ENCODE measurements at regions not wholly inside any gene's neighbourhood (a gene's known extent, or its start where the extent isn't known, plus 50 kb on each side); places are given as distances from the start of the nearest gene placed in this dataset.

GRCh38 chr22:34017205-34017604 lies 96.9 kb upstream of the LARGE1 start:
- TF ChIP-seq HOMEZ (CRISPR knock-in tag; IDR thresholded peaks at IDR 0.05; ENCODE audit: low read depth) (no peak), ZSCAN22 (CRISPR knock-in tag; IDR thresholded peaks at IDR 0.05) (no peak), CTCF (CRISPR knock-in tag; IDR thresholded peaks at IDR 0.05) (no peak), RFX5 (IDR thresholded peaks at IDR 0.05; ENCODE audit: low read depth, low read length) (no peak), ZNF251 (CRISPR knock-in tag; IDR thresholded peaks at IDR 0.05) (no peak)

Data from HepG2 (cell line).